Hematopoietic multipotent progenitor cell treated with erythropoietin and hydrocortisone succinate and interleukin-3 and kit ligand, for 6 days (in vitro differentiated cells): ENCODE measurements at regions not wholly inside any gene's neighbourhood (a gene's known extent, or its start where the extent isn't known, plus 50 kb on each side); places are given as distances from the start of the nearest gene placed in this dataset.

Experiments used
- DNase-seq: peaks from one replicate; pipeline ENCODE4 v3.0.0-alpha.2; 2015

- no peak for DNase-seq
Observed at GRCh38 chr16:85364323-85365040, 248.6 kb upstream of the GSE1 start.

DNA sequence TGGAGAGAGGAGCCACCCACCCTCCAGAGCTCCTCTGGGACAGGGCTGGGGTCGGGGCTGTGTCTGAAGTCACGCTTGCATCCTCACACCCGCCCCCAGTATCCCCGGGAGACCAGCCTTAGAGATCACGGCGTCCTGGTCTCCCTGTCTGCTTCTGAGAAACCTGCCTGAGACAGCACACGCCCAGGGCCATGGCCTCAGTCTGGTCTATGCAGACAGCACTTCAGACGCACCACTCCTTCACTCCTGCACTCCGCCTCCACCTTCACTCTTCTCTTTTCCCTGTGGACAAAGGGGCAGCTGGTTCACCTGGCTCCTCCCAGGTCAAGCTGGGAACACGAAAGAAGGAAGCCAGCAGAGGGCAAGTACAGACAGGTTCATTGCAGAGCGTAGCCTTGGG is 248.0 kb upstream of the GSE1 start:
- DNase-seq = no peak

- DNase-seq = no peak
Observed at GRCh38 chr16:85366031-85366763, 246.9 kb upstream of the GSE1 start.

- no peak for DNase-seq
Observed at GRCh38 chr16:85367485-85367884, 245.6 kb upstream of the GSE1 start.

GRCh38 chr16:85369060-85369459 is 244.1 kb upstream of the GSE1 start:
- no peak for DNase-seq

DNA sequence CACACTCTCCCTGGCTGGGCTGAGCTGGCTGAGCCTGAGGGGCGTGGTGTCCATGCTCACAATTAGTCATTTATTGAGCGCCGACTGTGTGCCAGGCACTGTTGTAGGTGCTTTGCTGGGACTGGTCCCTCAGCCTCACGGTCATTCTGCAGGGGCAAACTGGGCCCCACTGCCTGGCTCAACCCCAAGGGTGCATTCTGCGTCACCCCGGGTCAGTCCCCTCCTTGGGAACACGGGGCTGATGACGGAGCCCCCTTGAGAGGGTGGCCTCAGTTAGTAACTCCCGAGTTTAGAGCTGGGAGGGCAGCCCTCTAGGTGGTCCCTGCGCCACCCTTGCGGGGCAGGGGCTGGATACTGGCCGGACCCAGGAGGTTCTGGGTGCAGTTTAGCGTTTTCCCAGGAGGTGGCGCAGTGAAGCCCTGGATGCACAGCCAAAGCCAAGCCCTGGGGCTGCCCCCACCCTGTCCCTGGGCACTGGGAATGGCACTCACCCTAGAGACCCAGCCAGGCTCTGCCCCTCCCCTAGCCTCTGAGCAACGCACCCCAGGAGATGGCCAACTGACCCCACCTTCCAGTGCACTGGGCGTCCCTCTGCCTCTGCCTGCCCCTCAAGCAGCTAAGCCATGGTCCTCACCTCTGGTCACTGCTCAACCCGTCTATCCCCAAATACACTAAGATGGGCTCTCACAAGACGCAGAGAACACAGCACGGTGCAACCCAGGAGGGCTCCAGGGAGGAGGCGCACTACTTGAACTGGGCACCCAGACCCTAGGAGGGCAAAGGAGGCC is 243.2 kb upstream of the GSE1 start:
- peak; percentile 86 for DNase-seq

- DNase-seq = no peak
Observed at GRCh38 chr16:85370543-85370880, 242.6 kb upstream of the GSE1 start.

- DNase-seq = peak; percentile 95
Observed at GRCh38 chr16:85370881-85371651, 242.1 kb upstream of the GSE1 start.

DNA sequence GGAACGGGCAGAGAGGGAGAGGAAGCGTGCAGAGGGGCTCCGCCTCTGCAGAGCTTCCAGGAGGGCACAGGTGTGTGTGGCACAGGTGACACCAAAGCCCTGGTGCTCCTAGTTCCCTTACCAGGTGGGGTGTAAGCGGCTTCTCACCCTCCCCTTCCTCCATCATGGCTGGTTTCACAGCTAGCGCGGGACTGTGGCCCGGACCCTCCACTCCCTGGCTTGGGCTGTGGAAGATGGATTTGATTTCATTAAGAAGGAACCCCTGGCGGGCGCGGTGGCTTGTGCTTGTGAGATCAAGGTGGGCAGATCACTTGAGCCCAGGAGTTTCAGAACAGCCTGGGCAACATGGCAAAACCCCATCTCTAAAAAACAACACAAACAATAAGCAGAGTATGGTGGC is 241.2 kb upstream of the GSE1 start:
- no peak for DNase-seq

DNA sequence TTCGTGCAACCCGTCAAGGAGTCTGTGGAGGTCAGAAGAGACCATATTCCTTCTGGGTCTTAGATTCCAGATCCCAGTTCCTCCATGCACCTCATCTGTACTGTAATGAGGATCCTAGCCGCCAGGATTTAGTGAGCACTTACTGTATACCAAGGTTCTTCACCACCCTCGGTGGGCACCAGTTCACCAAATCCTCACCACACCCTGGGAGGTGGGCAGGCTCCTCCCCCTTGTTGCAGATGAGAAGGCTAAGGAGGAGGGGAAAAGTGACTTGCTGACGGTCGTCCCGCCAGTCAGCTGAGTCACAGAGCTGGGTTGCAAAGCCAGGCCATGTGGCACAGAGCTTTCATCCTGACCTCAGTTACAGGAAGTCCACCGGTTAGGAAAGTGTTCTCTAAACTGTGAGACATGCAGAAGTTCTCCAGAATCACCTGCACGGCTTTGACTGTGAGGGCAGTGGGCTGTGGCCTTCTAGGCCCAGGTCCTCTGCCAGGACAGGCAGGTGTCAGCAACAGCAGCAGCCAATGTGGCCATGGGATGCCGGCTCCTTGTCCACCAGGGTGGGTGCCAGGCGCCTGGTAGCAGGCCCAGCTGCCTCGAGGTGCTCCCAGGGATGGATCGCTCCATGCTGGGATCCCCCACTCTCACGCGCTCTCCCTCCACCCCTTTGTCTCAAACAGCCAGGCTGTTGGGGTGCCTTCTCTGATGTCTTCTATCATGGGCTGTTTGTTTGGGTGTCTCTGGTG is 240.3 kb upstream of the GSE1 start:
- peak; percentile 94 for DNase-seq

GRCh38 chr16:85373741-85374570 is 239.2 kb upstream of the GSE1 start:
- DNase-seq = no peak

- DNase-seq = peak; percentile 62
Observed at GRCh38 chr16:85374571-85374872, 238.6 kb upstream of the GSE1 start.

- DNase-seq = no peak
Observed at GRCh38 chr16:85375282-85375681, 237.8 kb upstream of the GSE1 start.

GRCh38 chr16:85376292-85377095 is 236.6 kb upstream of the GSE1 start:
- DNase-seq = peak; percentile 83

DNA sequence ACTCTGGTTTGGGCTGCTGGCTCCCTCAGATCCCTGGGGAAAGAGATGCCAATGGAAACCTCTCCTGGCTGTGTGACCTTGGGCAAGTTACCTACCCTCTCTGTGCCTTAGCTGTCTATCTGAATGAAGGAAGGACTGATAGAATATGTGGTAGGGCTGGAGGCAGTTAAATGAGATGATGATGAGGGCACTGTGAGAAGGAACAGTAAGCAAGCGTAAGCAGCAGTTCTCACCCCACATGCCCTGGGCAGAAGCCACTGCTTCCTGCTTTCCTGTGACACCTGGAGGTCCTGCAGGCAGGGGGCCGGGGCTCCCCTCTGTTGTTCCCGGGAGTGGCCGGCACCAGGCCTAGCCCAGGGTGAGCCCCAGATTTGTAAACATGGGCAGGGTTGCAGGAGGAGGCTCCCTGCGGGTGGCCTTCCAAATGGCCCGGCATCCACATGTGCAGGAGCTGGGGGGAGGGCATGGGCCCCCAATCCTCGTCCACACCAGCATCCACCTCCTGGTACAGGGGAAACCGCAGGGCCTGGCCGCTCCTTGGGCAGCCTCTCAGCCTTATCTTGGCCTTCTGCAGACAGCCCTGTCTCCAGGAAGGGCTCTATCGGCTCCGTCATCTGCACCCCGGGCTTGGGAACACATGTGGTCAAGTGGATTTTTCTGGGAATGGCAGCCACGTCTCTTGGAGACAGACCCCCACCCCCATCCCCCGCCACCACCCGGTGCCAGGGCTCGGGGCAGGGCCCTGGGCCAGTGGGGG is 235.6 kb upstream of the GSE1 start:
- DNase-seq = peak; percentile 98

DNA sequence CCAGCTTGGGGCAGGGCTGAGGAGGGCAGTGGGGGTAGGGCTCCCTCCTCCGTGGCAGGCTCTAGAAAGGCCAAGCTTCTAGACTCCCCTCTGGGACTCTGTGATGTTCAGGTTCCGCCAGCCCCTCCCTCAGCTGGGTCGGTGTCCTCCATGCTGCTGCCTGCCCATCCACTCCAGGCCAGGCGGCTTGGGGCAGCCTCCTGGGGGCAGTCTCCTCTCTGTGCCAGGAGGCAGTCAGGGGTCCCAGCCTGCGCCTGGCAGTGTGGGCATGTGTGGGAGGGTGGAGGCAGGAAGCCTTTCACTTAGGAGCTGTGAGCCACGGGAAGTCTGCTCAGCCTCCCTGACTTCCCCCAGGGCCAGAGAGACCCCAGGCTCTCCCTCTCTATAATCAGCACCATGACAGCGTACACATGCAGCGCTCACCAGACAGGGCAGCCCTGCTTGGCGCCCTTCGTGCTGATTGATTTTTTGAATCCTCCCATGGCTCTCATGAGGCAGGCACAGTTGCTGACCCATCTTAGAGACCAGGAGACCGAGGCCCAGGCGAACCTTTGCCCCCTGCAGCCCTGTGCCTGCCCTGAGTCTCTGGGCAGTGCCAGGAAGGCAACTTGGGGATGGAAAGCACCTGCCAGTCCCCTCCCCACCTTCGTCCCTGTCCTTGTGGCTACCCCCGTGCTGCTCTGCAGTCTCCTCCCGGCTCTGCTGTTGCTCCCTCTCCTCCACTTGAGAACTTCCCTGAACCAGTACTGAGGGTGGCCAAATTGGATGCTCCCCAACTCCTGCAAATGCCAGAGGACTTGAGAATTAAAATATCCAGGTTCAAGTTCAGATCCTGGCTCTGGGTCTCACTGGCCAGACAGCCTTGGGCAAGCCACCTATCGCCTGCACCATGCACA is 234.7 kb upstream of the GSE1 start:
- no peak for DNase-seq

DNA sequence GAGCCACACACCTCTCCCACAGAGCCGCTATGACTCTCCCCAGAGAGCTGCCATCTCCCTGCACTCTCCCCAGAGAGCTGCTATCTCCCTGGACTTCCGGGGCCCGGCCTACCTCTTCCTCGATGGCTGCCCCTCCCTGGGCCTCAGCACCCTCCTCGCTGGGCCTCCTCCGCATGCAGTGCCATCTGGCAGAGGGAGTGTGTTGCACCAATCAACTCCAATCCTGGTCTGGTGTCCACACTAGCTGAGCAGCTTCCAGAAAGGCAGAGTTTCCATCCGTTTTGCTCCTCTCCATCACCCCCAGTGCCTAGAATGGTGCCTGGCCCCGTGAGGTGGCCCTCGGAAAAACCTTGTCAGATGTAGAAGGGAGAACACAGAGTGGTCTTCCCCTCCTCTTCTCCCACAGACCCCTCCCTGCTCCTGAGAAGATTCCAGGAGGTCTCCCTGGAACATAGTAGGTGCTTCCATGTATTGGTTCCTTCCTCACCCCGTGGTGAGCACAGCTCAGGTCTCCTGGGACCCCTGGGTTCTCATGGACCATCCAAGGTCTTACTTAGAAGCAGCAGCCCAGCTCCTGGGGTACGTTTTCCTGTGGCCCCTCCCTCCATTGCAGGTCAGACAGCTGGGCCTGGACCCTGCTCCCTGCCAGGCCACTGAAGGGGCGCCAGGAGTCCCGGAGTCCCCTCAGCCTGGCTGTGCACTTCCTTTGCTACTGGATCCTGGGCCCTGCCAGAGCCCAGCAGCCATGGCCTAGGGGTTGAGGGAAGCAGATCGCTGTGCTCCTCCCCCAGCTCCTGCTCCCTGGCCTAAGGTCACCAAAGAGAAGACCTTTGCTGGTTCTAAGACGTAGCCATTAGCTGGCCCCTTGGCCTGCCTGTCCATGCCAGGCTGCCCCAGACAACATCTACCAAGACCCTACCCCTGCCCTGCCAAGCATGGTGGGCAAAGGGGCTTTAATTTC is 233.8 kb upstream of the GSE1 start:
- DNase-seq = peak; percentile 68

DNA sequence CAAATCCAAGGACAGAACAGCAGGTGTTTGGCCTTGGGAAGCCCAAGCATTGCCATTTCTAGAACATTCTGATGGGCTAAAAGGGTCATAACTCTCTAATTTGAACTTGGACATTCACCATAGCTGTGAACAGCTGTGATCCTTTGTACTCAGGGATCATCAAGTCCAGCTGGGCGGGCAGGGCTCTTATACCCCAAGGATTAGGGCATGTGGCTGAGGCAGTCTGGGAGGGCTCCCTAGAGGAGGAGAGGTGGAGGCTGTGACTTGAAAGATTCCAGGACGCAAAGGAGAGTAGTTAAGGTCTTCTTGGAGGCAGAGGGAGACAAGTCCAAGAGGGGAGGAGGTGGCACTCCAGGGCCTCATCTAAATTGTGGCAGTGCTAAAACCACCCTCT is 233.1 kb upstream of the GSE1 start:
- DNase-seq = no peak
